Thyroid gland (tissue), 4 donors: ENCODE measurements at regions not wholly inside any gene's neighbourhood (a gene's known extent, or its start where the extent isn't known, plus 50 kb on each side); places are given as distances from the start of the nearest gene placed in this dataset.

Experiments
- DNase-seq, 2 donors: peaks; one replicate each; pipeline ENCODE4 v3.0.0-alpha.2; 2019
- H3K27ac ChIP-seq, 3 donors: fragments of 200-600 bp; sonication (generic); 1 replicate in 2 of 3; 2 replicates in 1 of 3; pipeline ENCODE4 v1.5.1; 2016 to 2019; ENCODE audit warnings: mild to moderate bottlenecking in 1 of 3, moderate library complexity in 1 of 3
- H3K27me3 ChIP-seq: fragments of 200-600 bp; sonication (generic); one replicate; pipeline ENCODE4 v1.5.1; 2019
- H3K36me3 ChIP-seq, 2 donors: fragments of 200-600 bp; sonication (generic); one replicate each; pipeline ENCODE4 v1.5.1; 2016 to 2019
- H3K4me1 ChIP-seq, 2 donors: fragments of 200-600 bp; sonication (generic); one replicate each; pipeline ENCODE4 v1.5.1; 2017 to 2019
- H3K4me3 ChIP-seq, 3 donors: fragments of 200-600 bp; sonication (generic); replicated peaks in 1 of 3; 1 replicate in 2 of 3; 2 replicates in 1 of 3; pipeline ENCODE4 v1.5.1; 2016; ENCODE audit warnings: mild to moderate bottlenecking in 1 of 3
- H3K9me3 ChIP-seq: fragments of 200-600 bp; sonication (generic); one replicate; pipeline ENCODE4 v1.5.1; 2017
- POLR2A ChIP-seq, 2 donors: fragments of 450-650 bp; IDR thresholded peaks; one replicate each; pipeline ENCODE4 v1.6.1; 2017; ENCODE audit warnings: antibody characterized with exemption in 2 of 2, mild to moderate bottlenecking in 2 of 2, moderate library complexity in 1 of 2
- WGBS, 2 donors: methylation state at CpG; one replicate each; pipeline ENCODE4 v1.1.5; 2017; 5-methylcytosine and 5-hydroxymethylcytosine counted together
- intact Hi-C: fragments of 100-400 bp; cut with DNase I; formaldehyde crosslinking; loops from one replicate; pipeline ENCODE4 v1.15.1; 2023
- TF ChIP-seq, protein P1 (sequence below), 6 experiments: fragments of 200-600 bp in 3 of 6; fragments of 450-650 bp in 3 of 6; sonication (generic) in 3 of 6; IDR thresholded peaks; one replicate each; pipeline ENCODE4 v1.5.1; 2016 to 2019; ENCODE audit warnings: antibody characterized with exemption in 6 of 6, mild to moderate bottlenecking in 2 of 6, inconsistent platforms in 1 of 6, moderate library complexity in 1 of 6

DNA sequence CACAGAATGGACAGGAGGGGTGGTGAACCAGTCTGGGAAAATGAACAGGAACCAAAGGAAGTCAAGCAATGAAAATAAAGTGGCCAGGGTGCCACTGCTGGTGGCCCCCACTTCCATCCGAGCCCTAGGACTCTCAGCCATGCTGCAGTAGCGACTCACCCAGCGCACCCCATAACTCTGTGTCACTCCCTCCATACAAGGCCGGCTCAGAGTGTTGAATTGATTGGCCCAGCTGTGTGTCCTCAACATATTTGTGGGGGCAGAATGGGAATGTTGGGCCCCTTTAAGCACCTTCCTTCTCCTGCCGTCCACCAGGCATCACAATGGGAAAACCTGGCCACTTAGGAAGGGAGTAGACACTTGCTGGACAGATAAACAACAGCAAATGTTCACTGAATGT lies 169.0 kb upstream of the SDK2 start:
- H3K4me3 ChIP-seq, result no peak overlapping the region
- TF ChIP-seq, protein P1, sequence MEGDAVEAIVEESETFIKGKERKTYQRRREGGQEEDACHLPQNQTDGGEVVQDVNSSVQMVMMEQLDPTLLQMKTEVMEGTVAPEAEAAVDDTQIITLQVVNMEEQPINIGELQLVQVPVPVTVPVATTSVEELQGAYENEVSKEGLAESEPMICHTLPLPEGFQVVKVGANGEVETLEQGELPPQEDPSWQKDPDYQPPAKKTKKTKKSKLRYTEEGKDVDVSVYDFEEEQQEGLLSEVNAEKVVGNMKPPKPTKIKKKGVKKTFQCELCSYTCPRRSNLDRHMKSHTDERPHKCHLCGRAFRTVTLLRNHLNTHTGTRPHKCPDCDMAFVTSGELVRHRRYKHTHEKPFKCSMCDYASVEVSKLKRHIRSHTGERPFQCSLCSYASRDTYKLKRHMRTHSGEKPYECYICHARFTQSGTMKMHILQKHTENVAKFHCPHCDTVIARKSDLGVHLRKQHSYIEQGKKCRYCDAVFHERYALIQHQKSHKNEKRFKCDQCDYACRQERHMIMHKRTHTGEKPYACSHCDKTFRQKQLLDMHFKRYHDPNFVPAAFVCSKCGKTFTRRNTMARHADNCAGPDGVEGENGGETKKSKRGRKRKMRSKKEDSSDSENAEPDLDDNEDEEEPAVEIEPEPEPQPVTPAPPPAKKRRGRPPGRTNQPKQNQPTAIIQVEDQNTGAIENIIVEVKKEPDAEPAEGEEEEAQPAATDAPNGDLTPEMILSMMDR (IDR thresholded peaks at IDR 0.05), result no peak
- no peak for TF ChIP-seq POLR2A (IDR thresholded peaks at IDR 0.05)
- DNase-seq, result no peak
- intact Hi-C loops, result no loop called here
- no peaks in the 10 kb centered on the region for H3K36me3 ChIP-seq
- H3K27me3 ChIP-seq, result no peaks in the 10 kb centered on the region
- 82 to 84% methylated on average over 5 of the region's 5 CpGs for WGBS, 2 donors
- no peaks in the 10 kb centered on the region for H3K9me3 ChIP-seq
- no peaks in the 10 kb centered on the region for H3K4me1 ChIP-seq
- no peak overlapping the region for H3K27ac ChIP-seq

DNA sequence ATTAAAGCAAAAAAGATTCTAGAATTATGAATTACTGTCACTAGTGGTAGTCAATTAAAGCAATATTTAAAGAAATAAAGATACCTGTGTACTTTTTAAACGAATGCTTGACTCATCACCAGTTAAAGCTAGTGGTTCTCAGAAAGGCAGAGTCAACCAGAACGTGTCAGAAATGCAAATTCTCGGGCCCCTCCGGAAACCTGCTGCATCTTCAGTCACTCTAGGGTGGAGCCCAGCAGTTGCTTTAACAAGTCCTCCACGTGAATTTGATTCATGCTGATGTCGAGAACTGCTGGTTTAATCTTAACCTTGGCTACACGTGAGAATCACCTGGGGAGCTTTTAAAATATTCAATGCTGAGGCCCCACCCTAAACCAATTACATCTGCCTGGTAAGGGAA lies 169.8 kb upstream of the SDK2 start:
- H3K27ac ChIP-seq, result no peak overlapping the region
- intact Hi-C loops, result no loop called here
- 20 to 26% methylated on average over 7 of the region's 7 CpGs for WGBS, 2 donors
- no peak for DNase-seq
- no peaks in the 10 kb centered on the region for H3K27me3 ChIP-seq
- TF ChIP-seq POLR2A (IDR thresholded peaks at IDR 0.05), result no peak
- TF ChIP-seq, protein P1 (IDR thresholded peaks at IDR 0.05), result no peak
- H3K4me1 ChIP-seq, result no peaks in the 10 kb centered on the region
- no peaks in the 10 kb centered on the region for H3K36me3 ChIP-seq
- no peaks in the 10 kb centered on the region for H3K9me3 ChIP-seq
- H3K4me3 ChIP-seq, result no peak overlapping the region

DNA sequence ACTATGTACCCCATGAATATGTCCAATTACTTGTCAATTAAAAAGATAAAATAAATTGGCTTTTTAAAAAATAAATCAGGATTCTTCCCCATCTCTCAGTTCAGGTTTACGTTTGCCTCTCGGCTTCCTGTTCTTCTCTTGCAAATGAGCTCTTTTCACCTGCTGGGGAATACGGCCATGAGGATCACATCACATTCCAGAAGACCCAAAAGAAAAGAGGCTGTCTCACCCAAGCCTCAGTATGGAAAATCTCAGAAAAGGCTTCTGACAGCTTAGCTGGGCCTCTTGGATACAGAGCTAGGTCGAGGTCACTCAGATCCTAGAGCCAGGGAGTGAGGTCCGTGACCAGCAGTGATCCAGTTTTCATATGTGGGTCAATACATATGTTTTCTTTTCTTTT lies 171.2 kb upstream of the SDK2 start:
- H3K36me3 ChIP-seq, result no peaks in the 10 kb centered on the region
- no peaks in the 10 kb centered on the region for H3K4me1 ChIP-seq
- H3K27ac ChIP-seq, result no peak overlapping the region
- DNase-seq, result no peak
- intact Hi-C loops, result no loop called here
- 70 to 78% methylated on average over 5 of the region's 5 CpGs for WGBS, 2 donors
- H3K9me3 ChIP-seq, result no peaks in the 10 kb centered on the region
- no peak for TF ChIP-seq POLR2A (IDR thresholded peaks at IDR 0.05)
- TF ChIP-seq, protein P1 (IDR thresholded peaks at IDR 0.05), result no peak
- H3K27me3 ChIP-seq, result no peaks in the 10 kb centered on the region
- H3K4me3 ChIP-seq, result no peak overlapping the region

DNA sequence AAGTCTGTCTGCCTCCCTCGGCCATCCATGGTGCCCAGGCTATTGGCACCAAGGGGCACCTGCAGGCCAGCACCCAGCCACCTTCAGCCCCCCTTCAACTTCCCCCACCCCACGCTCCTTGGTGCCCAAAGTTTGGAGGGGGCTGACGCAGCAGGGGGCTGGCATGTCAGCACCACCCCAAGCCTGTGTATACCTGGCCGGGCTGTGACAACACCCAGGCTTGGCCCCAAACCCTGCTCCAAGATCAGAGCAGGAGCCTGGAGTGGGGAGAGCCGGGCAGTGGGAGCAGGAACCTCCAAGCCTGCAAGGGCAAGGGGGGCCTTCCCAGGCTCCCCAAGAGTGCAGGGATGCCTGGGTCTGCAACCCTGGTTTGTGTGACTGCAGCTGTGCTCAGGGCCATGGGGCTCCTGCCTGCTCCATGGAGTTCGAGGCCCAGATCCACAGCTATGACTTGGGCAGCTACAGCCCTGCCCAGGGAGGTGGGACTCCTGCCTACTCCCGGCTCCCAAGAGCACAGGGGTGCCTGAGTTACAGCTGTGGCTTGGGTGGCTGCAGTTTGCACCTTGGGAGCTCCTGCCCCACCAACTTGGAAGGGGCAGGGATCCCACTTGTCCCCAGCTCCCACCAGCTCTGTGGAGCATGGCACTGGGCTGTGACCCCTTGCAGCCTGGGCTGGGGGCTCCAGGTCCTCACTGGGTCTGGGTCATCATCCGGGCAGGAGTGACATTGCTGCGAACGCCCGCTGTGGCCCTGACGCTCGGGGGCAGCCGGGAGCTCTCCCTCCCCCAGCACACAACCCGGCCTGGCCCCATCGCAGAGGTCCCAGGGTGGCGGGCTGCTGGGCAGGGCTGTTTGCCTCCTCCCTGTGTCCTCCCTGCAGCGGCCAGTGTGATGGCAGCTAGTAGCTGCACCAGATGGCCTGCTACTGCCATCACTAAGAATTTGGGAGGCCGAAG lies 175.5 kb upstream of the SDK2 start:
- TF ChIP-seq, protein P1 (IDR thresholded peaks at IDR 0.05), result no peak
- no peak for TF ChIP-seq POLR2A (IDR thresholded peaks at IDR 0.05)
- Histone ChIP-seq H3K9me3 (no peaks in the 10 kb centered on the region), H3K27me3 (no peaks in the 10 kb centered on the region), H3K4me1 (no peaks in the 10 kb centered on the region), H3K36me3 (no peaks in the 10 kb centered on the region), H3K4me3 (no peak overlapping the region), H3K27ac (no peak overlapping the region)
- intact Hi-C loops, result no loop called here
- DNase-seq, result no peak
- WGBS, 2 donors, result 91 to 98% methylated on average over 8 to 11 of the region's 19 CpGs

DNA sequence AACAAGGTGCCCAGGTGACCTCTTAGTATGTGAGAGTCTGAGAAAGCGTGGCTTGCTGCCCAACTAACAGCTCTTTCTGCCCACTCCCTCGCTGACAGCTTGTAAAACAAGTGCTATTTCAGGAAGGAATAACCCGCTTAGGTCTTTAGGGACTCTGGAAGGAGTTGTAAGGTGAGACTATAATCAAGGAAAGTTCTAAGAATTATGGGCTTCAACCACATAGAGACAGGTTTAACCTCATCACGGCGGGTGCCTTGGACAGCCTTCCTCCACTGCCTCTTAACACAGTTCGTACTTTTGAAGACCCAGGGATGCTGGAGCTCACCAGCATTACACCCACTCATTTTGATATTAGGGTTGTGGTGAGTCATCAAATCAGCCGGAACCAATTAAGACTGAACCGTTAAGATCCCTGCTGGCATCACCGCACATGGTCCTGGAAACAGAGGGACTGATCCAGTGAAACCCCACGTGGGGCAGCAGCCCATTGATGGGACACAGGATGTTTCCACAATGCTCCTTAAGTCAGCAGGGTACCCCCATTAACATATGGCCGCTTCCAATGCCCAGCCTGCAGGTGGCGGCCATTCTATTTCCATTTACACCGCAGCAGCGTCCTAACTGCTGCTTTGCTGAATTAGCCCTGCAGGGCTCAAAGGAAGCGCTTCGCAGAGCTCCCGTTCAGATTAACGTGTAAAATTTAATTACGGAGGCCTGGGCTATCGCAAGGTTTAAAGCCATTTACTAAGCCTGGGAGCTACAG lies 176.6 kb upstream of the SDK2 start:
- H3K4me1 ChIP-seq, result no peaks in the 10 kb centered on the region
- H3K9me3 ChIP-seq, result no peaks in the 10 kb centered on the region
- H3K36me3 ChIP-seq, result no peaks in the 10 kb centered on the region
- H3K27me3 ChIP-seq, result no peaks in the 10 kb centered on the region
- 27% methylated on average over 14 to 20 of the region's 20 CpGs for WGBS, 2 donors
- no peak overlapping the region for H3K27ac ChIP-seq
- TF ChIP-seq, protein P1 (IDR thresholded peaks at IDR 0.05), result no peak
- TF ChIP-seq POLR2A (IDR thresholded peaks at IDR 0.05), result no peak
- DNase-seq, result peak in 1 of 2 donors; percentile 12
- intact Hi-C loops, result no loop called here
- H3K4me3 ChIP-seq, result no peak overlapping the region
